HG02938 (cell line): ENCODE measurements at regions not wholly inside any gene's neighbourhood (a gene's known extent, or its start where the extent isn't known, plus 50 kb on each side); places are given as distances from the start of the nearest gene placed in this dataset.
"Not testable (repeated sequence)": the region's sequence is repeated elsewhere in the genome, so short reads cannot be mapped to it uniquely, and the experiment has no call there.

ENCODE experiments used
- ATAC-seq: cut with Tn5 transposase; IDR thresholded peaks from one replicate; pipeline ENCODE4 v1.9.1; 2021; ENCODE audit warnings: mild to moderate bottlenecking, moderate library complexity; ENCODE audit not compliant: unreplicated experiment

GRCh38 chr10:21293518-21294356 lies 231.7 kb downstream of the SKIDA1 start:
- ATAC-seq, result no peak

GRCh38 chr10:21292763-21293517 lies 232.5 kb downstream of the SKIDA1 start:
- ATAC-seq, result no peak

GRCh38 chr10:21290499-21291160 lies 234.9 kb downstream of the SKIDA1 start:
- no peak for ATAC-seq

- no peak for ATAC-seq
These were observed 235.5 kb downstream of the SKIDA1 start for GRCh38 chr10:21289961-21290360.

- no peak for ATAC-seq
These were observed 236.2 kb downstream of the SKIDA1 start for GRCh38 chr10:21289271-21289670.

GRCh38 chr10:21285742-21286331 lies 239.6 kb downstream of the SKIDA1 start:
- no peak for ATAC-seq

GRCh38 chr10:21285207-21285606 lies 240.3 kb downstream of the SKIDA1 start:
- ATAC-seq, result no peak

GRCh38 chr10:21284301-21284700 lies 241.2 kb downstream of the SKIDA1 start:
- no peak for ATAC-seq

GRCh38 chr10:21283053-21283452 lies 242.4 kb downstream of the SKIDA1 start:
- not testable (repeated sequence) for ATAC-seq

GRCh38 chr10:21281765-21282484 lies 243.6 kb downstream of the SKIDA1 start:
- ATAC-seq, result no peak

GRCh38 chr10:21280971-21281572 lies 244.4 kb downstream of the SKIDA1 start:
- no peak for ATAC-seq

- no peak for ATAC-seq
These were observed 245.4 kb downstream of the SKIDA1 start for GRCh38 chr10:21280037-21280436.

- ATAC-seq, result no peak
These were observed 246.3 kb downstream of the SKIDA1 start for GRCh38 chr10:21279217-21279575.

GRCh38 chr10:21278491-21279216 lies 246.8 kb downstream of the SKIDA1 start:
- ATAC-seq, result peak; percentile 89

GRCh38 chr10:21273400-21273968 lies 252.0 kb downstream of the SKIDA1 start:
- no peak for ATAC-seq

GRCh38 chr10:21272643-21273399 lies 252.7 kb downstream of the SKIDA1 start:
- no peak for ATAC-seq

GRCh38 chr10:21270976-21271375 lies 254.5 kb downstream of the SKIDA1 start:
- no peak for ATAC-seq

GRCh38 chr10:21269289-21269688 lies 256.2 kb downstream of the SKIDA1 start:
- ATAC-seq, result no peak
